NCI-H146 treated with DMSO at 0.1 percent for 48 hours (cell line): ENCODE measurements at regions not wholly inside any gene's neighbourhood (a gene's known extent, or its start where the extent isn't known, plus 50 kb on each side); places are given as distances from the start of the nearest gene placed in this dataset.

ENCODE experiments used
- DNase-seq: peaks from one replicate; lab custom pipeline; 2025; ENCODE audit not compliant: unreplicated experiment; lab: John Stamatoyannopoulos, UW

GRCh38 chr5:89028595-89029285 is 145.8 kb upstream of the MEF2C start:
- no peak for DNase-seq

GRCh38 chr5:89024045-89024444 is 141.1 kb upstream of the MEF2C start:
- no peak for DNase-seq

- DNase-seq, result no peak
Measured at GRCh38 chr5:89020926-89021610, 138.1 kb upstream of the MEF2C start.

GRCh38 chr5:89016741-89017303 is 133.8 kb upstream of the MEF2C start:
- DNase-seq, result no peak

GRCh38 chr5:89015409-89015808 is 132.4 kb upstream of the MEF2C start:
- no peak for DNase-seq

GRCh38 chr5:89011778-89012711 is 129.1 kb upstream of the MEF2C start:
- no peak for DNase-seq

- no peak for DNase-seq
Measured at GRCh38 chr5:89010512-89010911, 127.5 kb upstream of the MEF2C start.

GRCh38 chr5:89008291-89008690 is 125.3 kb upstream of the MEF2C start:
- DNase-seq, result no peak

- no peak for DNase-seq
Measured at GRCh38 chr5:89005990-89006389, 123.0 kb upstream of the MEF2C start.

- DNase-seq, result no peak
Measured at GRCh38 chr5:89004379-89004778, 121.4 kb upstream of the MEF2C start.

GRCh38 chr5:89003563-89004036 is 120.6 kb upstream of the MEF2C start:
- no peak for DNase-seq

GRCh38 chr5:88999853-89000252 is 116.9 kb upstream of the MEF2C start:
- DNase-seq, result no peak

GRCh38 chr5:88997937-88998336 is 115.0 kb upstream of the MEF2C start:
- no peak for DNase-seq

GRCh38 chr5:88984040-88984439 is 101.1 kb upstream of the MEF2C start:
- no peak for DNase-seq

- no peak for DNase-seq
Measured at GRCh38 chr5:88979726-88980125, 96.7 kb upstream of the MEF2C start.

- no peak for DNase-seq
Measured at GRCh38 chr5:88979244-88979643, 96.3 kb upstream of the MEF2C start.

GRCh38 chr5:88976914-88977313 is 93.9 kb upstream of the MEF2C start:
- DNase-seq, result no peak

GRCh38 chr5:88967633-88968585 is 84.9 kb upstream of the MEF2C start:
- no peak for DNase-seq

GRCh38 chr5:88964831-88965230 is 81.8 kb upstream of the MEF2C start:
- no peak for DNase-seq

- DNase-seq, result no peak
Measured at GRCh38 chr5:88957013-88957412, 74.0 kb upstream of the MEF2C start.
